ENCODE measurements at regions not wholly inside any gene's neighbourhood (a gene's known extent, or its start where the extent isn't known, plus 50 kb on each side); places are given as distances from the start of the nearest gene placed in this dataset.

DNA sequence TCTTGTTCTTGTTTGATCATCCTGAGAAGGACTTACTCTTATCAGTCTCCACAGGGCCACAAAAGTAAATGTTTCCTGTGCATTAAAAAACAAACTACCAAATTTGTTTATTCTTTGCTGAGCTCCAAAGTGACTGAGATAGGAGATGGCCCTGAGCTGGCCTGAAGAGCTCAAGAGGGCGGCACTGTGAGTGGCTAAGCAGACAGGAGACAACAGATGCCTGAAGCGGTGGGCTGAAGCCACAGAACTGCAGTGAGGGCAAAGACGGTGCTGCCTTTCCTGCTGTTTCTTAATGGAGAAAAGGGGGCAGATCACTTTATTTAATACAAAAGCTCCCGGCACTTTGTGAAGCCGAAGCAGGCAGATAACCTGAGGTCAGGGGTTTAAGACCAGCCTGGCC lies 379.6 kb downstream of the ARL4A start:
- no peak for TF ChIP-seq CTCF (IDR thresholded peaks at IDR 0.05)
- H3K9me3 ChIP-seq: no peaks in the 10 kb centered on the region
- DNase-seq (no peak), ATAC-seq (no peak)
- H3K27me3 ChIP-seq: no peaks in the 10 kb centered on the region
- no peak overlapping the region for H3K4me3 ChIP-seq
- no peaks in the 10 kb centered on the region for H3K36me3 ChIP-seq
- H3K4me1 ChIP-seq: no peaks in the 10 kb centered on the region
- intact Hi-C loops (cut with DNase I): no loop called here
- no peak overlapping the region for H3K27ac ChIP-seq

GRCh38 chr7:13068032-13068431 lies 380.6 kb downstream of the ARL4A start:
- ATAC-seq (no peak), DNase-seq (no peak)
- no peaks in the 10 kb centered on the region for H3K27me3 ChIP-seq
- no peaks in the 10 kb centered on the region for H3K4me1 ChIP-seq
- intact Hi-C loops (cut with DNase I): no loop called here
- no peaks in the 10 kb centered on the region for H3K36me3 ChIP-seq
- no peak overlapping the region for H3K27ac ChIP-seq
- no peaks in the 10 kb centered on the region for H3K9me3 ChIP-seq
- no peak for TF ChIP-seq CTCF (IDR thresholded peaks at IDR 0.05)
- no peak overlapping the region for H3K4me3 ChIP-seq

- Histone ChIP-seq H3K27me3 (no peaks in the 10 kb centered on the region), H3K4me1 (no peaks in the 10 kb centered on the region), H3K27ac (no peak overlapping the region), H3K9me3 (no peaks in the 10 kb centered on the region), H3K4me3 (no peak overlapping the region), H3K36me3 (no peaks in the 10 kb centered on the region)
- DNase-seq (no peak), ATAC-seq (no peak)
- intact Hi-C loops (cut with DNase I): no loop called here
- no peak for TF ChIP-seq CTCF (IDR thresholded peaks at IDR 0.05)
Measured at GRCh38 chr7:13069841-13070240, 382.4 kb downstream of the ARL4A start.

DNA sequence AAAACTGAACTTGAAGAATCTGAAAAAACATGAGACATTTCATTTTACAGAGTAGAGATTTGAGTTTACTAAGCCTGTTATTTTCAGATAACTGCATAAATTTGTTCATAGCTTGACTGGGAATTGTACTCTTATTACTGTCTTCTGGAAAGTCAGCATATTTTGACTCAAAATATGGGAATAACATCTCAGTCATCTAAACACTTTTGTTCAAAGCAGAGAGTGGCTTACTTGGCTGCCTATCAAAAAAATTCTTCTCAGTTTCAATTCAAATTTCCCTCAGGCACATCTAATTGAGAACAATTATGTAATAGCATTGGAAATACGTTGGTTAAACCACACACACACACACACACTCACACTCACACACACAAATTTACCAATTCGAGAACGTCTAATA lies 384.6 kb downstream of the ARL4A start:
- Histone ChIP-seq H3K4me1 (no peaks in the 10 kb centered on the region), H3K4me3 (no peak overlapping the region), H3K27me3 (no peaks in the 10 kb centered on the region), H3K36me3 (no peaks in the 10 kb centered on the region), H3K27ac (no peak overlapping the region), H3K9me3 (no peaks in the 10 kb centered on the region)
- ATAC-seq (no peak), DNase-seq (no peak)
- intact Hi-C loops (cut with DNase I): no loop called here
- no peak for TF ChIP-seq CTCF (IDR thresholded peaks at IDR 0.05)

DNA sequence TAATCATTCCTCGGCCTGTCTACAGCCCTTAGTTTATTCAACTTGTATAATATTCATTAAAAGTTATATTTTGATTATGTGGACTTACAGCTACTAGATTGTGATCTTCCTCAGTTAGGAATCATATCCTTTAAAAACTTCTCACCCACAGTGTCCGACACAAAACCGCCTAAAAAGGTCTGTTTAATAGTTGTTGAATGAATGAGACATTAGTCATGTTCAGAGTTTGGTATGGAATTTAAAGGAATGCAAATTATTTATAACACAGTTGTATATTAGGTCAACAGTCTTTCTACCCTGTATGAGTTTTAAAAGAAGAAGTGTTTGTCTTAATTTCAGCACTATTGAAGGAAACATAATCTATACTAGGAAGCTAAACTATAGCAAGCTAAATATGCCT lies 390.0 kb downstream of the ARL4A start:
- H3K9me3 ChIP-seq: no peaks in the 10 kb centered on the region
- H3K27ac ChIP-seq: no peak overlapping the region
- H3K27me3 ChIP-seq: no peaks in the 10 kb centered on the region
- intact Hi-C loops (cut with DNase I): no loop called here
- ATAC-seq (no peak), DNase-seq (no peak)
- no peaks in the 10 kb centered on the region for H3K4me1 ChIP-seq
- no peaks in the 10 kb centered on the region for H3K36me3 ChIP-seq
- no peak for TF ChIP-seq CTCF (IDR thresholded peaks at IDR 0.05)
- no peak overlapping the region for H3K4me3 ChIP-seq

- H3K9me3 ChIP-seq: no peaks in the 10 kb centered on the region
- H3K4me3 ChIP-seq: no peak overlapping the region
- DNase-seq: no peak
- H3K4me1 ChIP-seq: no peaks in the 10 kb centered on the region
- TF ChIP-seq CTCF (IDR thresholded peaks at IDR 0.05): no peak
- no peaks in the 10 kb centered on the region for H3K36me3 ChIP-seq
- H3K27ac ChIP-seq: no peak overlapping the region
- ATAC-seq: no peak
- intact Hi-C loops (cut with DNase I): no loop called here
- H3K27me3 ChIP-seq: no peaks in the 10 kb centered on the region
Measured at GRCh38 chr7:13078105-13078504, 390.7 kb downstream of the ARL4A start.

All from upper lobe of right lung (tissue), 1 donor.